ENCODE measurements at regions not wholly inside any gene's neighbourhood (a gene's known extent, or its start where the extent isn't known, plus 50 kb on each side); places are given as distances from the start of the nearest gene placed in this dataset.

- no peak for TF ChIP-seq CTCF (IDR thresholded peaks at IDR 0.05)
- no peaks in the 10 kb centered on the region for H3K36me3 ChIP-seq
- no peaks in the 10 kb centered on the region for H3K9me3 ChIP-seq
- intact Hi-C loops (cut with DNase I; ENCODE audit: low total_unique reads): no loop called here
- no peak overlapping the region for H3K4me3 ChIP-seq
- no peak for DNase-seq
- no peaks in the 10 kb centered on the region for H3K4me1 ChIP-seq
- H3K27me3 ChIP-seq: no peaks in the 10 kb centered on the region
- no peak overlapping the region for H3K27ac ChIP-seq
Observed at GRCh38 chr16:76210157-76210556, 67.0 kb upstream of the CNTNAP4 start.

- intact Hi-C loops (cut with DNase I; ENCODE audit: low total_unique reads): no loop called here
- Histone ChIP-seq H3K27ac (no peak overlapping the region), H3K9me3 (no peaks in the 10 kb centered on the region), H3K4me3 (no peak overlapping the region), H3K27me3 (no peaks in the 10 kb centered on the region), H3K4me1 (no peaks in the 10 kb centered on the region), H3K36me3 (no peaks in the 10 kb centered on the region)
- DNase-seq: no peak
- TF ChIP-seq CTCF (IDR thresholded peaks at IDR 0.05): no peak
Observed at GRCh38 chr16:76213860-76214259, 63.3 kb upstream of the CNTNAP4 start.

- Histone ChIP-seq H3K4me1 (no peaks in the 10 kb centered on the region), H3K27me3 (no peaks in the 10 kb centered on the region), H3K36me3 (no peaks in the 10 kb centered on the region), H3K27ac (no peak overlapping the region), H3K9me3 (no peaks in the 10 kb centered on the region), H3K4me3 (no peak overlapping the region)
- DNase-seq: no peak
- TF ChIP-seq CTCF (IDR thresholded peaks at IDR 0.05): no peak
- intact Hi-C loops (cut with DNase I; ENCODE audit: low total_unique reads): no loop called here
Observed at GRCh38 chr16:76214856-76215255, 62.3 kb upstream of the CNTNAP4 start.

- H3K27me3 ChIP-seq: no peaks in the 10 kb centered on the region
- no peak overlapping the region for H3K27ac ChIP-seq
- no peak for TF ChIP-seq CTCF (IDR thresholded peaks at IDR 0.05)
- H3K4me1 ChIP-seq: no peaks in the 10 kb centered on the region
- H3K36me3 ChIP-seq: no peaks in the 10 kb centered on the region
- no peak for DNase-seq
- intact Hi-C loops (cut with DNase I; ENCODE audit: low total_unique reads): no loop called here
- H3K9me3 ChIP-seq: no peaks in the 10 kb centered on the region
- H3K4me3 ChIP-seq: no peak overlapping the region
Observed at GRCh38 chr16:76222087-76222486, 55.1 kb upstream of the CNTNAP4 start.

- Histone ChIP-seq H3K4me3 (no peak overlapping the region), H3K36me3 (no peaks in the 10 kb centered on the region), H3K27ac (no peak overlapping the region), H3K4me1 (no peaks in the 10 kb centered on the region), H3K27me3 (no peaks in the 10 kb centered on the region), H3K9me3 (peaks cover 0 to 4% (median 0%) of the 10 kb centered on the region in 3 donors)
- intact Hi-C loops (cut with DNase I; ENCODE audit: low total_unique reads): no loop called here
- DNase-seq: no peak
- no peak for TF ChIP-seq CTCF (IDR thresholded peaks at IDR 0.05)
Observed at GRCh38 chr16:76222853-76223252, 54.3 kb upstream of the CNTNAP4 start.

- DNase-seq: no peak
- H3K4me3 ChIP-seq: no peak overlapping the region
- no peak for TF ChIP-seq CTCF (IDR thresholded peaks at IDR 0.05)
- intact Hi-C loops (cut with DNase I; ENCODE audit: low total_unique reads): no loop called here
- H3K36me3 ChIP-seq: no peaks in the 10 kb centered on the region
- H3K27me3 ChIP-seq: no peaks in the 10 kb centered on the region
- H3K27ac ChIP-seq: no peak overlapping the region
- H3K4me1 ChIP-seq: no peaks in the 10 kb centered on the region
- H3K9me3 ChIP-seq: peaks cover 0 to 4% (median 0%) of the 10 kb centered on the region in 3 donors
Observed at GRCh38 chr16:76226011-76226410, 51.2 kb upstream of the CNTNAP4 start.

Measured in tibial artery (tissue), 4 donors.